B cell (primary cell): ENCODE measurements at regions not wholly inside any gene's neighbourhood (a gene's known extent, or its start where the extent isn't known, plus 50 kb on each side); places are given as distances from the start of the nearest gene placed in this dataset.
A peak's percentile ranks its signal among the peaks of the same experiment; 100 is the strongest.

ENCODE experiments used
- ATAC-seq: fragments of 200-7000 bp; cut with Tn5 transposase; one replicate; pipeline ENCODE4 v1.10.0; 2021; ENCODE audit warnings: low read depth, mild to moderate bottlenecking, moderate number of reproducible peaks, moderate library complexity
- CTCF ChIA-PET: fragments of 350-600 bp; sonication (Branson Sonifier 250); formaldehyde crosslinking; loops from one replicate; lab custom pipeline; 2021; ENCODE audit warnings: antibody characterized with exemption, inconsistent platforms; lab: Charles Lee
- POLR2A ChIA-PET: fragments of 350-600 bp; sonication (Branson Sonifier 250); formaldehyde crosslinking; loops from one replicate; lab custom pipeline; 2021; ENCODE audit warnings: antibody characterized with exemption; lab: Charles Lee
- DNase-seq: peaks from one replicate; pipeline ENCODE4 v3.0.0; 2013
- H2AFZ ChIP-seq: 2 replicates; pipeline ENCODE4 v1.6.1; 2012; ENCODE audit warnings: mild to moderate bottlenecking, low read depth, low read length; ENCODE audit not compliant: insufficient read depth, poor library complexity, severe bottlenecking
- H3K27ac ChIP-seq, 2 donors: 1 replicate in 1 of 2; 2 replicates in 1 of 2; pipeline ENCODE4 v1.5.1; 2012 to 2013; ENCODE audit warnings: low read length in 2 of 2, mild to moderate bottlenecking in 2 of 2, moderate library complexity in 1 of 2
- H3K27me3 ChIP-seq, 4 experiments: fragments of 200-600 bp in 1 of 4; sonication (generic) in 1 of 4; replicated peaks in 1 of 4; 1 replicate in 2 of 4; 2 replicates in 2 of 4; pipeline versions ENCODE4 v1.6.1 to v1.7.0; 2013 to 2016; ENCODE audit warnings: low read length in 3 of 4, mild to moderate bottlenecking in 2 of 4, mixed read lengths in 1 of 4, moderate library complexity in 1 of 4; ENCODE audit not compliant: insufficient read depth in 4 of 4, control insufficient read depth in 3 of 4; ENCODE audit errors: control extremely low read depth in 1 of 4
- H3K36me3 ChIP-seq, 2 experiments: replicated peaks in 1 of 2; 1 replicate in 1 of 2; 2 replicates in 1 of 2; pipeline versions ENCODE4 v1.6.1 to v1.7.1; 2013; ENCODE audit warnings: low read length in 1 of 2; ENCODE audit not compliant: insufficient read depth in 2 of 2, control insufficient read depth in 1 of 2; ENCODE audit errors: control extremely low read depth in 1 of 2, extremely low read depth in 1 of 2
- H3K4me1 ChIP-seq, 2 donors: fragments of 200-600 bp in 1 of 2; sonication (generic) in 1 of 2; 1 replicate in 1 of 2; 2 replicates in 1 of 2; pipeline versions ENCODE4 v1.5.1 to v1.6.1; 2013 to 2017; ENCODE audit warnings: low read length in 2 of 2; ENCODE audit not compliant: control insufficient read depth in 2 of 2, insufficient read depth in 2 of 2
- H3K4me2 ChIP-seq: replicated peaks from 2 replicates; pipeline ENCODE3; 2012; ENCODE audit warnings: mild to moderate bottlenecking, low read depth, low read length; ENCODE audit not compliant: poor library complexity, severe bottlenecking
- H3K4me3 ChIP-seq, 5 experiments: fragments of 200-600 bp in 1 of 5; sonication (generic) in 1 of 5; 1 replicate in 3 of 5; 2 replicates in 2 of 5; pipeline versions ENCODE4 v1.5.1 to v1.7.0; 2011 to 2016; ENCODE audit warnings: low read length in 4 of 5, mild to moderate bottlenecking in 4 of 5, low read depth in 2 of 5, control low read depth in 1 of 5, moderate library complexity in 1 of 5; ENCODE audit not compliant: insufficient read depth in 1 of 5; ENCODE audit errors: control extremely low read depth in 1 of 5, extremely low read depth in 1 of 5
- H3K79me2 ChIP-seq: fragments of 200-600 bp; sonication (generic); one replicate; pipeline ENCODE4 v1.6.0; 2016; ENCODE audit warnings: low read length; ENCODE audit not compliant: control insufficient read depth, insufficient read depth
- H3K9ac ChIP-seq: fragments of 200-600 bp; sonication (generic); 2 replicates; pipeline ENCODE4 v1.6.1; 2017; ENCODE audit warnings: mild to moderate bottlenecking, low read length, moderate library complexity
- H3K9me3 ChIP-seq, 3 donors: one replicate each; pipeline versions ENCODE4 v1.6.1 to v1.7.1; 2013; ENCODE audit warnings: low read length in 2 of 3; ENCODE audit not compliant: control insufficient read depth in 2 of 3, insufficient read depth in 1 of 3; ENCODE audit errors: control extremely low read depth in 1 of 3
- H4K20me1 ChIP-seq: 2 replicates; pipeline ENCODE4 v1.6.0; 2012; ENCODE audit warnings: mild to moderate bottlenecking, low read length; ENCODE audit not compliant: insufficient read depth, control insufficient read depth, poor library complexity, severe bottlenecking
- H3K27ac Mint-ChIP-seq: one replicate; pipeline ENCODE4 v1.8.0; 2021; ENCODE audit warnings: mixed read lengths
- H3K27me3 Mint-ChIP-seq: one replicate; pipeline ENCODE4 v1.8.0; 2021; ENCODE audit warnings: mixed read lengths
- H3K4me1 Mint-ChIP-seq: one replicate; pipeline ENCODE4 v1.8.0; 2021; ENCODE audit warnings: mixed read lengths
- H3K4me3 Mint-ChIP-seq: one replicate; pipeline ENCODE4 v1.8.0; 2021; ENCODE audit warnings: mixed read lengths
- H3K9me3 Mint-ChIP-seq: one replicate; pipeline ENCODE4 v1.8.0; 2022; ENCODE audit warnings: mixed read lengths; ENCODE audit not compliant: insufficient read depth
- CTCF ChIP-seq: fragments of 200-600 bp; IDR thresholded peaks from one replicate; pipeline ENCODE4 v1.8.0; 2022; ENCODE audit warnings: antibody characterized with exemption, mild to moderate bottlenecking
- EZH2 ChIP-seq: IDR thresholded peaks from 2 replicates; pipeline ENCODE4 v1.6.1; 2012; ENCODE audit warnings: borderline replicate concordance, low read depth, mild to moderate bottlenecking, moderate library complexity, low read length; ENCODE audit not compliant: insufficient read depth, poor library complexity, severe bottlenecking
- WGBS: methylation state at CpG from one replicate; pipeline ENCODE4 v1.1.5; 2013; ENCODE audit warnings: missing lambda C conversion rate; ENCODE audit not compliant: insufficient coverage; 5-methylcytosine and 5-hydroxymethylcytosine counted together
- intact Hi-C: fragments of 100-400 bp; cut with micrococcal nuclease; formaldehyde crosslinking; loops from one replicate; pipeline ENCODE4 v1.10.0; 2022

DNA sequence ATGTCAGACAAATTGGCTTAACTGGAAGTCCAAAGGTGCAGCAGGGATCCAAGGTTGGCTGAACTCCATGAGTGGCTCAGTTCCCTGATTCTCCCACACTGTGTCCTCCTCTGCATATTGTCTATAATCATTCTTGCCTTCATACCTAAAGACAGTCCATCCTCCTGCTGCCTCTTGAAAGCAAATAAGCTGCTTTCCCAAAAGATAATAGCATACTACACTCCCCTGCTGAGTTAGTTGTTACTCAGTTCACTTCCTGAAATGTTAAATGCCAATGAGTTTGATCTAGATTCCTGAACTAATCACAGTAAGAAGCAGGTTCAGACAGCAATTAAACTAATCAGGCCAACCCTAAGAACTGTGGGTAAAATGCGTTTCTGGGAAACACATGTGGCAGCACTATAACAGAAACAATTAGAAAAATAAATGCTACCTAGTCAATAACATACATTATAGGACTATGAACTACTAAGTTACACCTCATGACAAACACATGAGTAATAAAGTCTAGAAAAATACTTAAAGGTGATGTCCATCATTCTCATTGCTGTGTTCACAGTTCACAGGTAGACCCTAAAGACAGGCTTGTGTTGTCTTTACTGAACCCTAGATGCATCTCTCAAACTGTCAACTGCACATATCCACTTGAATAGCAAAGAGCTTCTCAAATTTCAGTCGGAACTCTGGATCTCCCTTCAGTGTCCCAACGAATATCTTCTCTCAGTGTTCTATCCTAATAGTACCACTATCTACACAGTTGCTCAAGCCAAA, 50.8 kb upstream of the BOLA1 start:
- peaks cover 65% of the 10 kb centered on the region for H3K79me2 ChIP-seq
- no peak for ATAC-seq
- peak overlapping the region in 1 of 2 donors; percentile 81 for H3K27ac ChIP-seq
- ChIA-PET CTCF (no interaction called here), POLR2A (interaction anchor here (2.9 kb wide), 1 partner anchor 37 kb away, joined by 30 read pairs; a partner anchor contains a TSS)
- peak overlapping the region; percentile 80 for H3K4me2 ChIP-seq
- H3K4me1 ChIP-seq, result peaks cover 53 to 57% of the 10 kb centered on the region in 2 donors
- peaks cover 5 to 26% of the 10 kb centered on the region in 2 experiments for H3K36me3 ChIP-seq
- peaks cover 57% of the 10 kb centered on the region for H3K4me1 Mint-ChIP-seq
- 20% methylated on average over 2 of the region's 3 CpGs for WGBS
- H3K4me3 Mint-ChIP-seq, result peak overlapping the region; percentile 95
- no peaks in the 10 kb centered on the region for H3K27me3 ChIP-seq
- peaks cover 37% of the 10 kb centered on the region for H4K20me1 ChIP-seq
- H3K9me3 ChIP-seq, result no peaks in the 10 kb centered on the region
- intact Hi-C loops, result no loop called here
- H3K27ac Mint-ChIP-seq, result peak overlapping the region; percentile 94
- TF ChIP-seq CTCF (no peak), EZH2 (no peak)
- H3K4me3 ChIP-seq, result peak overlapping the region; percentile 26 to 93 (median 58)
- peak overlapping the region; percentile 75 for H3K9ac ChIP-seq
- no peaks in the 10 kb centered on the region for H3K9me3 Mint-ChIP-seq
- DNase-seq, result peak; percentile 11
- H3K27me3 Mint-ChIP-seq, result no peaks in the 10 kb centered on the region
- H2AFZ ChIP-seq, result no peak overlapping the region
